ENCODE measurements at regions not wholly inside any gene's neighbourhood (a gene's known extent, or its start where the extent isn't known, plus 50 kb on each side); places are given as distances from the start of the nearest gene placed in this dataset.

- no peak overlapping the region for H3K4me3 ChIP-seq (ENCODE audit: low read length)
- H3K9me3 ChIP-seq (ENCODE audit: insufficient read depth, low read depth, low read length), result no peaks in the 10 kb centered on the region
- no peaks in the 10 kb centered on the region for H3K4me1 ChIP-seq (ENCODE audit: insufficient read depth, low read length)
- no peak overlapping the region for H3K9ac ChIP-seq (ENCODE audit: low read depth, low read length)
- no peaks in the 10 kb centered on the region for H3K27me3 ChIP-seq (ENCODE audit: insufficient read depth, low read length)
- no peaks in the 10 kb centered on the region for H3K36me3 ChIP-seq (ENCODE audit: insufficient read depth, low read depth, low read length)
- no peak overlapping the region for H3K27ac ChIP-seq (ENCODE audit: low read length)
Observed at GRCh38 chr5:74111764-74112163, 485.8 kb downstream of the ARHGEF28 start.

- H3K4me3 ChIP-seq (ENCODE audit: low read length), result no peak overlapping the region
- H3K27me3 ChIP-seq (ENCODE audit: insufficient read depth, low read length), result no peaks in the 10 kb centered on the region
- no peaks in the 10 kb centered on the region for H3K36me3 ChIP-seq (ENCODE audit: insufficient read depth, low read depth, low read length)
- no peaks in the 10 kb centered on the region for H3K4me1 ChIP-seq (ENCODE audit: insufficient read depth, low read length)
- H3K9me3 ChIP-seq (ENCODE audit: insufficient read depth, low read depth, low read length), result no peaks in the 10 kb centered on the region
- H3K9ac ChIP-seq (ENCODE audit: low read depth, low read length), result no peak overlapping the region
- H3K27ac ChIP-seq (ENCODE audit: low read length), result no peak overlapping the region
Observed at GRCh38 chr5:74109344-74109743, 483.3 kb downstream of the ARHGEF28 start.

- Histone ChIP-seq H3K9ac (ENCODE audit: low read depth, low read length) (no peak overlapping the region), H3K9me3 (ENCODE audit: insufficient read depth, low read depth, low read length) (no peaks in the 10 kb centered on the region), H3K4me3 (ENCODE audit: low read length) (no peak overlapping the region), H3K4me1 (ENCODE audit: insufficient read depth, low read length) (no peaks in the 10 kb centered on the region), H3K36me3 (ENCODE audit: insufficient read depth, low read depth, low read length) (no peaks in the 10 kb centered on the region), H3K27me3 (ENCODE audit: insufficient read depth, low read length) (no peaks in the 10 kb centered on the region), H3K27ac (ENCODE audit: low read length) (no peak overlapping the region)
Observed at GRCh38 chr5:74107899-74108298, 481.9 kb downstream of the ARHGEF28 start.

- Histone ChIP-seq H3K9me3 (ENCODE audit: insufficient read depth, low read depth, low read length) (no peaks in the 10 kb centered on the region), H3K4me1 (ENCODE audit: insufficient read depth, low read length) (no peaks in the 10 kb centered on the region), H3K36me3 (ENCODE audit: insufficient read depth, low read depth, low read length) (no peaks in the 10 kb centered on the region), H3K27me3 (ENCODE audit: insufficient read depth, low read length) (no peaks in the 10 kb centered on the region), H3K4me3 (ENCODE audit: low read length) (no peak overlapping the region), H3K9ac (ENCODE audit: low read depth, low read length) (no peak overlapping the region), H3K27ac (ENCODE audit: low read length) (no peak overlapping the region)
Observed at GRCh38 chr5:74105126-74105780, 479.3 kb downstream of the ARHGEF28 start.

GRCh38 chr5:74103131-74104023 lies 477.4 kb downstream of the ARHGEF28 start:
- Histone ChIP-seq H3K9me3 (ENCODE audit: insufficient read depth, low read depth, low read length) (peaks cover 10% of the 10 kb centered on the region), H3K27me3 (ENCODE audit: insufficient read depth, low read length) (no peaks in the 10 kb centered on the region), H3K4me3 (ENCODE audit: low read length) (no peak overlapping the region), H3K36me3 (ENCODE audit: insufficient read depth, low read depth, low read length) (no peaks in the 10 kb centered on the region), H3K9ac (ENCODE audit: low read depth, low read length) (no peak overlapping the region), H3K4me1 (ENCODE audit: insufficient read depth, low read length) (no peaks in the 10 kb centered on the region), H3K27ac (ENCODE audit: low read length) (no peak overlapping the region)

GRCh38 chr5:74100268-74100665 lies 474.3 kb downstream of the ARHGEF28 start:
- Histone ChIP-seq H3K4me1 (ENCODE audit: insufficient read depth, low read length) (no peaks in the 10 kb centered on the region), H3K9ac (ENCODE audit: low read depth, low read length) (no peak overlapping the region), H3K27ac (ENCODE audit: low read length) (no peak overlapping the region), H3K9me3 (ENCODE audit: insufficient read depth, low read depth, low read length) (peaks cover 10% of the 10 kb centered on the region), H3K27me3 (ENCODE audit: insufficient read depth, low read length) (no peaks in the 10 kb centered on the region), H3K4me3 (ENCODE audit: low read length) (no peak overlapping the region), H3K36me3 (ENCODE audit: insufficient read depth, low read depth, low read length) (no peaks in the 10 kb centered on the region)

- Histone ChIP-seq H3K9me3 (ENCODE audit: insufficient read depth, low read depth, low read length) (peaks cover 10% of the 10 kb centered on the region), H3K27me3 (ENCODE audit: insufficient read depth, low read length) (no peaks in the 10 kb centered on the region), H3K4me1 (ENCODE audit: insufficient read depth, low read length) (no peaks in the 10 kb centered on the region), H3K36me3 (ENCODE audit: insufficient read depth, low read depth, low read length) (no peaks in the 10 kb centered on the region), H3K4me3 (ENCODE audit: low read length) (no peak overlapping the region), H3K27ac (ENCODE audit: low read length) (no peak overlapping the region), H3K9ac (ENCODE audit: low read depth, low read length) (no peak overlapping the region)
Observed at GRCh38 chr5:74099538-74100267, 473.7 kb downstream of the ARHGEF28 start.

GRCh38 chr5:74098941-74099340 lies 472.9 kb downstream of the ARHGEF28 start:
- Histone ChIP-seq H3K4me3 (ENCODE audit: low read length) (no peak overlapping the region), H3K27me3 (ENCODE audit: insufficient read depth, low read length) (no peaks in the 10 kb centered on the region), H3K4me1 (ENCODE audit: insufficient read depth, low read length) (no peaks in the 10 kb centered on the region), H3K9ac (ENCODE audit: low read depth, low read length) (no peak overlapping the region), H3K36me3 (ENCODE audit: insufficient read depth, low read depth, low read length) (no peaks in the 10 kb centered on the region), H3K9me3 (ENCODE audit: insufficient read depth, low read depth, low read length) (peaks cover 10% of the 10 kb centered on the region), H3K27ac (ENCODE audit: low read length) (no peak overlapping the region)

GRCh38 chr5:74098456-74098855 lies 472.5 kb downstream of the ARHGEF28 start:
- no peak overlapping the region for H3K4me3 ChIP-seq (ENCODE audit: low read length)
- no peak overlapping the region for H3K9ac ChIP-seq (ENCODE audit: low read depth, low read length)
- H3K4me1 ChIP-seq (ENCODE audit: insufficient read depth, low read length), result no peaks in the 10 kb centered on the region
- H3K9me3 ChIP-seq (ENCODE audit: insufficient read depth, low read depth, low read length), result peaks cover 10% of the 10 kb centered on the region
- no peaks in the 10 kb centered on the region for H3K36me3 ChIP-seq (ENCODE audit: insufficient read depth, low read depth, low read length)
- H3K27me3 ChIP-seq (ENCODE audit: insufficient read depth, low read length), result no peaks in the 10 kb centered on the region
- no peak overlapping the region for H3K27ac ChIP-seq (ENCODE audit: low read length)

GRCh38 chr5:74096325-74096724 lies 470.3 kb downstream of the ARHGEF28 start:
- no peak overlapping the region for H3K9ac ChIP-seq (ENCODE audit: low read depth, low read length)
- H3K4me3 ChIP-seq (ENCODE audit: low read length), result no peak overlapping the region
- no peaks in the 10 kb centered on the region for H3K4me1 ChIP-seq (ENCODE audit: insufficient read depth, low read length)
- H3K9me3 ChIP-seq (ENCODE audit: insufficient read depth, low read depth, low read length), result peaks cover 10% of the 10 kb centered on the region
- H3K27ac ChIP-seq (ENCODE audit: low read length), result no peak overlapping the region
- H3K27me3 ChIP-seq (ENCODE audit: insufficient read depth, low read length), result no peaks in the 10 kb centered on the region
- no peaks in the 10 kb centered on the region for H3K36me3 ChIP-seq (ENCODE audit: insufficient read depth, low read depth, low read length)

GRCh38 chr5:74095871-74096270 lies 469.9 kb downstream of the ARHGEF28 start:
- Histone ChIP-seq H3K27me3 (ENCODE audit: insufficient read depth, low read length) (no peaks in the 10 kb centered on the region), H3K9ac (ENCODE audit: low read depth, low read length) (no peak overlapping the region), H3K4me3 (ENCODE audit: low read length) (no peak overlapping the region), H3K36me3 (ENCODE audit: insufficient read depth, low read depth, low read length) (no peaks in the 10 kb centered on the region), H3K9me3 (ENCODE audit: insufficient read depth, low read depth, low read length) (peaks cover 10% of the 10 kb centered on the region), H3K4me1 (ENCODE audit: insufficient read depth, low read length) (no peaks in the 10 kb centered on the region), H3K27ac (ENCODE audit: low read length) (no peak overlapping the region)
